Globus pallidus (tissue), 1 donor: ENCODE measurements at regions not wholly inside any gene's neighbourhood (a gene's known extent, or its start where the extent isn't known, plus 50 kb on each side); places are given as distances from the start of the nearest gene placed in this dataset.
"Not testable (repeated sequence)": the region's sequence is repeated elsewhere in the genome, so short reads cannot be mapped to it uniquely, and the experiment has no call there.

Experiments used
- DNase-seq: peaks from one replicate; pipeline ENCODE4 v3.0.0-alpha.2; 2015; ENCODE audit warnings: low spot score

DNA sequence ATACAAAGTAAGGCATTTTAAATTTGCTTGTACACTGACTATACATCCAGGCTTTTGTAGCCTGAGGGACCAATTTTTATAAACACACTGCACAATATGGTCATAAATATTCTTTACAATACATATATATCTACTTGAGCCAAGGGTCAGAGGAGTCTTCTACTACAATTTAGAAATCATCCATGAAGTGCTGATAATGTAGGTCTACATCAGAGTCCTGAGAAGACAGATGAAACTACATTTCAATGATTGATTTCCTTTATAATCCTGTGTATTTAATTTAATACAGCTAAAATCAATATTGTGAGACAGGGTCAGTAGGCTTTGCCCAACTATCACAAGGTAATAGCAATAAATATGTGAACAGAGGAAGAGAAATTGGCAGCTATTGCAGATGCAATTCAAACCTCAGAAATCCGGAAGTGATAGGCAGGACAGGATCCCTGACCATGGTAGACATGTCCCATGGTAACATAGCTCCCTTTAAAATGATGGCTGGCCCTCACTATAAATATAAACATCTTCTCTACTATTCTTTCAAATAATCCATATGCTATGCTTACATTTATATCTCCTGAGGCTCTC is 318.0 kb upstream of the POT1 start:
- no peak for DNase-seq

DNA sequence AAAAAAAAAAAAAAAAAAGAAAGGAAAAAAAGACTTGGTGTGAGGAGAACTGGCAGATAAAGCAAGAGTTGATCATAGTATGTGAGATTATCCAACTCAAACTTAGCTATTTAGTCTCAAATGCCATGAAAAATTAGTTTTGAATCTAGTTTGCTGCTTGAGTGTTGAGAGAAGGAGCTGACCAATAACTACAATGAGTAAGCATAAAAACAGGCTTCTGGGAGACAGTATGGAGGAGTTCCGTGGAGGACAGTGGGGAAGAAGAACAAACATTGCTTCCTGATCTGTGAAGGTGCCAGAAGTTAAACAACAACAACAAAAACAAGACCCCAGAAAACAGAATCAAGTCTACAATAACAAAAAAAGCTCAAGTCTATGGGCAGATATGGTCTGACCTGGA is 317.1 kb upstream of the POT1 start:
- no peak for DNase-seq

- no peak for DNase-seq
Observed at GRCh38 chr7:125241548-125241947, 311.9 kb upstream of the POT1 start.

GRCh38 chr7:125222596-125222995 is 293.0 kb upstream of the POT1 start:
- no peak for DNase-seq

DNA sequence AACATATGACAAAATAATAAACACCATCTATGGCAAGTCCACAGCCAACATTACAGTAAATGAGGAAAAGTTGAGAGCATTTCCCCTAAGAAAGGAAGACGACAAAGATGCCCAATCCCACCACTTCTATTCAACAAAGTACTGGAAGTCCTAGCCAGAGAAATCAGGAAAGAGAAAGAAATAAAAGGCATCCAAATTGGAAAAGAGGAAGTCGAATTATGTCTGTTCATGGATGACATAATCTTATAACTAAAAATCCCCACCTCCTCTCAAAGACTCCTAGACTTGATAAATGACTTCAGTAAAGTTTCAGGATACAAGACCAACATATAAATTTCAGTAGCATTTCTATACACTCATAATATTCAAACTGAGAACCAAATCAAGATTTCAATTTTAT is 288.5 kb upstream of the POT1 start:
- no peak for DNase-seq

DNA sequence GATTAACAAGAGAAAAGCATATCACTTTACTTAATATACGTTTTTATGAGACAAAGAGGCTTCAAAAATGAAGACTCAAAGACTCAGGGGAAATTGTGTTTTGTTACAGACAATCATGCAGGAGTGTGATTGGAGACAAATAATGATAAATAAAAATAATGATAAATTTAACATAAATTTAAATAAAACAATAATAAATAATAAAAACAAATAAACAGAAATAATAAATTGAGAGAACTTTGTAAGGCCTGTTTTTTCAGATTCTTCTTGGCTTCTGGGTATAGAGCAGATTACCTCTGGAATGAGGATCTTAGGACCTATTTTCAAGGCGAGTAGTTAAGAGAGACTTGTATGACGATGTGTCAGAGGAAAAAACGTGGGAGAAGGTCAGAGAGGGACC is 271.4 kb upstream of the POT1 start:
- DNase-seq, result no peak

DNA sequence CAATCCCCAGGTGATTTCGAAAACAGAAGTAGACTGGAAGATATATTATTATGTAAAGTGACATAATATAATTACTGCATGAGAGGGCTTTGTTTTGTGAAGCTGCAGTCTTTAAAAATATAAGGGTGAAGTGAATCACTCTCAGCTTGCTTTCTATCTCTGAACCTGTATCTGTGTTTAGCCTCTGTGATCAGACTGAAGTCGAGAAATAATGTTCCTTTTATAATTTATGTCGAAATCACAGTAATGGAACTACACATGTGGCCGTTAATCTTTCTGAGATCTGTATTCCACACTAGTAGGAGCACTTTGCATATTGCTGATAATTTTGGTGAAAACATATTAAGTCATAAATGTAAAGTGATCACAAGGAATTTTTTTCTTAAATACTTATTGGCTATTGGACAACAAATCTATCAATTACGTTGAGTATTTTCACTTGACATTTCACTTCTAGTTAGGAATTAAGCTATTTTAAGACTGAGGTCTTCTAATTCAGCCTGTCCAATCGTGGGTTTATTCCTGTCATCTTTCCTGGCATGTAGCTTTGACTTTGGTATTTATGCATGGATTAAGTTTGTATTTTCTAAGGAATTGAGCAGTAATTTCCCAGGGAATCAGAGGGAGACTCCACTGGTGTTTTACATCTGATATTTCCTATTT is 268.2 kb upstream of the POT1 start:
- no peak for DNase-seq

GRCh38 chr7:125195156-125195555 is 265.5 kb upstream of the POT1 start:
- no peak for DNase-seq

- DNase-seq, result peak; percentile 15
Observed at GRCh38 chr7:125193263-125193662, 263.6 kb upstream of the POT1 start.

DNA sequence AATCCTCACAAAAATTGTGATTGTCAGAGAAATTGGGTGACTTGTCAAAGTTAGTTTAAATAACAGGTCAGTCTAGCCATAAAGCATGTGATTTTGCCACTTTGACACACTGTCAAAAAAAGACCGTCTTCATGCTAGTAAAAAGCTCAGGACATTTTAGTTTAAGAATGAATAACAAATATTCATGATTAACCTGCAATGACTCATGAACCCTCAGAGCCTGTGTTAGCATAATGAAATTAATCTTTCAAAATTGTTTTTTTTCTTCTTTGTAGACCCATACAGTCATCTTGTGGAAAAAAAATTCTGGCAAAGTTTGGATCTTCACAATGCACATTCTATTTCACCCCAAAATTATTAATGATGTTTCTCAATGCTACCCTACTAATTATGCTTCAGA is 255.2 kb upstream of the POT1 start:
- DNase-seq, result no peak

GRCh38 chr7:125181569-125182267 is 252.1 kb upstream of the POT1 start:
- DNase-seq, result not testable (repeated sequence)

GRCh38 chr7:125173571-125173970 is 243.9 kb upstream of the POT1 start:
- no peak for DNase-seq

DNA sequence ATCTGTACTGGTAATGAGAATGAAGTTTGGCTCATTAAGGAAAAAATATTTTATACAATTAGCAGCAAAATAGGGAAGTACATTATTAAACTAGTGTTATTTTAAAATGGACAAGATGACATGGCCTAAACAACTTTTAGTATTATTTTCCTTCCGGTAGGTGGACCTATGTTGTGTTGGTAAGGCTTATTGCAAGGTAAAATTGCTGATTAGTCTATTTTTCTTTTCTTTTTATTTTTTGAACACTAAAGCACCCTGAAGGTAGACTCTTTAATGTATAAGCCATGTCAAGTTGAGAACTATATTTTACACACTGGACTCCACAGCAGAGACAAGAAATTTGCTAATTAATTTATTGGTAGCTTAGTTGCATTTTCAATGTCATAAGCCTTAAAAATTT is 239.5 kb upstream of the POT1 start:
- no peak for DNase-seq

DNA sequence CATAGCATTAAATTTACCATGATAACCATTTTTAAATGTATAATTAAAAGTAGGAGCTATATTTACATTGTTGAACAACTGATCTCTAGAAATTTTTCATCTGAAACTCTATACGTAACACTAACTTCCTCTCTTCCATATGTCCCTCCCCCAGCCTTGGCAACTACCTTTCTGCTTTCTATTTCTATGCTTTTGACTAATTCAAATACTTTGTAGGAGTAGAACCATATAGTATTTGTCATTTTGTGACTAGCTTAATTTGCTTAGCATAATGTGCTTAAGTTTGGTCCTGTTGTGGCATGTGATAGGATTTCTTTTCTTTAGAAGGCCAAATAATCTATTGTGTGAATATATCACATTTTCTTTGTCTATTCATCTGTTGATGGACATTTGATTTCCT is 225.3 kb upstream of the POT1 start:
- no peak for DNase-seq

DNA sequence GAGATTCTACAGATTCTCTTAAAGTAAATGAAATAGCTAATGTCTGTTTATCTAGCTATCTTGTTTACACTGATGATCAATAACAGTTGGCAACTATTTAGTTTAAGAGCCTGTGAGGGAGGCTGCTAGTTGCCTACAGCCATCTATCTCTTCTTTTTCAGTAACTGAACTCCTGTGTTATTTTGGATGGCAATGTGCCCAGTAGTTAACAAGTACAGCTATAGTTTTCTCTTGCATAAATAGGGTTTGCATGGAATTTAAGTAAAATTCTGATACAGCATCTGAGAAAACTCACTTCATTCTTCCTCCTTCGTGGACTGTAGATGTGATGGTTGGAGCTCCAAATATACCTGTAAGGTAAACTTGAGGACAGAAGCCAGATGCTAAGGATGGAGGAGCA is 219.5 kb upstream of the POT1 start:
- DNase-seq, result no peak

DNA sequence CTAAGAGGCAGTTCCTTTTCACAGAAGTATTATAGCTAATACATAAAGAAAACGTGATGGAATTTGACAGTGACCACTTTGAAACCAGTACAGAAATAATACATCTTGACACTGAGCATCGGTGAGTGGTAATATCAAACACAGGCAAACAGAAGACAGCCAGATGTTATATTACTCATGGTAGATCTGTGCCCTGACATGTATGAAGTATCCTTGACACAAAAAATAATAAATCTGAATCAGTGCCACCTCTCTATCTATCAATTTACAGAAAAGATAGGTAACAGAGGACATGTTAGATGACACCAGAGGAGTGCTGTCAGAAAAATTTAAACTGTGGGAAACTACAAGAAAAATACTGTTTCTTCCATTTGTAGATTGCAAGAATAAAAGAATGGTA is 217.4 kb upstream of the POT1 start:
- no peak for DNase-seq

GRCh38 chr7:125136755-125137532 is 207.3 kb upstream of the POT1 start:
- DNase-seq, result no peak

GRCh38 chr7:125136341-125136740 is 206.7 kb upstream of the POT1 start:
- no peak for DNase-seq

DNA sequence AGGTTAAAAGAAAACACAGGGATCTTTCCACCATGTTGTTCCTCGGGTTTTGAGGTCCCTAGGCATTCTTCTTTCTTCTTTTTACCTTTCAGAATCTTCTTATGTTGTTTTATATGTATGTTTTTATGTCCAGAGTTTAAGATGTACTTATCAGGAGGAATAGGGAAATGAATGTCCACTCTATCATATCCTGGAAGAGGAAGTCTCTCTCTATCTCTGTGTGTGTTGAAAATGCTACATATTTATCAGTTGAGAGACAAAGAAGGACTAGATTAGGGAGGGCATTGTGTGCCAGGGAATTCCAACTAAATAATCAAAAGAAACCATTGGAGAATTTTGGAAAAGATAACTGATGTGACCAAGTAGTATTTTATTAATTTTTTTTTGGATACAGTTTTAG is 200.5 kb upstream of the POT1 start:
- DNase-seq, result no peak

DNA sequence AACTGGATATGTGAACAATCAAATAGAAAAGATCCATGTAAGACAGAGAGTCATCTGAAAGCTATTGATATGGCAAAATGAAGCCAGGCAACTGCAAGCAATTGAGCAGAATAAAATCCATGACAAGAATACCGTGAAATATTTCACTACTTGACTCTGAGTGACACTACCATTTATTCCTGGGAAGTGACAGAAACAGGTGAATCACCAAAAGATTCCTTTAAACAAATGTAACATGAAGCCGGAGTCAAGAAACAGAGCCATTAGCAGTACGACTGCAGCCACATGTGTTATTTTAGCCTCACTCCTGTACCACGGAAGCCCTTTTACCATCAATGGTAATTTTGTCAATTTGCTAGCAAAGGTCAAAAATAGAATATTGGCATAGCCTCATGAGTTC is 197.7 kb upstream of the POT1 start:
- no peak for DNase-seq

DNA sequence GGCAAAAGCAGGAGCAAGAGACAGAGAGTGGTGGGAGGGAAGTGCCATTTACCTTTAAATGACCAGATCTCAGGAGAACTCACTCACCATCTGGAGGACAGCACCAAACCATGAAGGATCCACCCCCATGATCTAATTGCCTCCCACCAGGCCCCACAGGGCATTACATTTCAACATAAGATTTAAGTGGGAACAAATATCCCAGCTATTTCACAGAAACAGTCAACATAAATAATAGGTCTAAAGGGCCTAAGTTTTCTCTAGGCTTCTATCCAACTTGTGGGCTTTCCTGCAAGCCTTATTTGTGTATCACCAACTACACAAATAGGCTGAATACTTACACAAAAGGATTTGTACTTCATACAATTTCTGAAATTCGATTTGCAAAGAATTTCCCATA is 196.8 kb upstream of the POT1 start:
- no peak for DNase-seq

DNA sequence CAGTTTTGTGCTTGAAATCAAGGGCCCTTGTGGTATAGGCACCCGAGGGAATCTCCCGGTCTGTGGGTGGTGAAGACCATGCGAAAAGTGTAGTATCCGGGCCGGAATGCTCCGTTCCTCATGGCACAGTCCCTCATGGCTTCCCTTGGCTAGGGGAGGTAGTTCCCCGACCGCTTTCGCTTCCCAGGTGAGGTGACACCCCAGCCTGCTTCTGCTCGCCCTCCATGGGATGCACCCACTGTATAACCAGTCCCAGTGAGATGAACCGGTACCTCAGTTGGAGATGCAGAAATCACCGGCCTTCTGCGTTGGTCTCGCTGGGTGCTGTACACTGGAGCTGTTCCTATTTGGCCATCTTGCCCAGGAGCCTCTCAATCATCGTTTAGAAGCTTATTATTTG is 195.7 kb upstream of the POT1 start:
- no peak for DNase-seq

- DNase-seq, result no peak
Observed at GRCh38 chr7:125122173-125122572, 192.5 kb upstream of the POT1 start.
